Epithelial cell of esophagus (primary cell): ENCODE measurements at regions not wholly inside any gene's neighbourhood (a gene's known extent, or its start where the extent isn't known, plus 50 kb on each side); places are given as distances from the start of the nearest gene placed in this dataset.

Experiments used
- DNase-seq: peaks from one replicate; pipeline ENCODE4 v3.0.0; 2010; ENCODE audit warnings: low read depth
- H3K4me3 ChIP-seq: 2 replicates; pipeline ENCODE4 v1.5.1; 2011; ENCODE audit warnings: mild to moderate bottlenecking, low read length, control low read depth
- TF ChIP-seq, protein P1 (sequence below): IDR thresholded peaks from 2 replicates; pipeline ENCODE4 v1.5.1; 2011; ENCODE audit warnings: low read depth, mild to moderate bottlenecking, low read length, control low read depth, inconsistent platforms; ENCODE audit not compliant: insufficient read depth; ENCODE audit errors: missing control alignments

DNA sequence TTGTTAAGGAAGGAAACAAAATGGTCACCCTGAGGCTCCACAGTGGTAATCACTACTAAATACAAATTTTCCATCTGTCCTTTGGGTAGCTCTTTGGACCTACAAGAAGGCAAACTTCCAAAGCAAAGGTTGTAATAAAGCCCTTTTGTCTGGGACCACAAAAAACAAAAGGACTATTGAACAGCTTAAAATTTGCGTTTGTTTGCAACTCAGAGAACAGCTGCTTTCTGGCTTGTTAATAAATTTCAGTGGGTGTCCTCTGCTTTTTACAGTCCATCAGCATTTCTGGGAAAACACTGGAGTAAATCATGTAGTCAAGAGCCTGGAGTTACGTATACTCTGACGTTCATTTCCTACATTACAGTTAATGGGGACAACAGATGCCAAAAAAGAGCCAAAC, 439.7 kb upstream of the DIAPH2 start:
- TF ChIP-seq, protein P1, sequence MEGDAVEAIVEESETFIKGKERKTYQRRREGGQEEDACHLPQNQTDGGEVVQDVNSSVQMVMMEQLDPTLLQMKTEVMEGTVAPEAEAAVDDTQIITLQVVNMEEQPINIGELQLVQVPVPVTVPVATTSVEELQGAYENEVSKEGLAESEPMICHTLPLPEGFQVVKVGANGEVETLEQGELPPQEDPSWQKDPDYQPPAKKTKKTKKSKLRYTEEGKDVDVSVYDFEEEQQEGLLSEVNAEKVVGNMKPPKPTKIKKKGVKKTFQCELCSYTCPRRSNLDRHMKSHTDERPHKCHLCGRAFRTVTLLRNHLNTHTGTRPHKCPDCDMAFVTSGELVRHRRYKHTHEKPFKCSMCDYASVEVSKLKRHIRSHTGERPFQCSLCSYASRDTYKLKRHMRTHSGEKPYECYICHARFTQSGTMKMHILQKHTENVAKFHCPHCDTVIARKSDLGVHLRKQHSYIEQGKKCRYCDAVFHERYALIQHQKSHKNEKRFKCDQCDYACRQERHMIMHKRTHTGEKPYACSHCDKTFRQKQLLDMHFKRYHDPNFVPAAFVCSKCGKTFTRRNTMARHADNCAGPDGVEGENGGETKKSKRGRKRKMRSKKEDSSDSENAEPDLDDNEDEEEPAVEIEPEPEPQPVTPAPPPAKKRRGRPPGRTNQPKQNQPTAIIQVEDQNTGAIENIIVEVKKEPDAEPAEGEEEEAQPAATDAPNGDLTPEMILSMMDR = no peak
- no peak overlapping the region for H3K4me3 ChIP-seq
- no peak for DNase-seq

DNA sequence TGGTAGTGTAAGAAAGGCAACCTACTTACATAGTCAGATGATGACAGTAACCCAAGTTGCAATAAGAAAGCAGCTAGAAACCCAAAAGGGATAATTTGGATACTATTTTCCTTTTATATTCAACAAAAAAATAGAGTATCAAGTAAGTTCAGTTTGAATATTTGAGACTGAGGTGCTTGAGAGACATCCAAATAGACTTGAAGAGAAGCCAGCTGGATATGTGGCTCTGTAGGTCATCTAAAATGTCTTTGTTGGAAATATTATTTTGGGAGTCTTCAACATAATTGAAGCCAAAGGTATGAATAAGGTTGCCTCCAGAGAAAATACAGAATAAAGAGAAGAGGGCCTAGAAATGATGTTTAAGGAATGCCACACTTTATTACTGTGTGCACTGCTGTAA, 438.2 kb upstream of the DIAPH2 start:
- TF ChIP-seq, protein P1 = no peak
- no peak overlapping the region for H3K4me3 ChIP-seq
- DNase-seq = no peak
